Prostate gland (tissue), 2 donors: ENCODE measurements at regions not wholly inside any gene's neighbourhood (a gene's known extent, or its start where the extent isn't known, plus 50 kb on each side); places are given as distances from the start of the nearest gene placed in this dataset.

Experiments used
- DNase-seq: peaks from one replicate; pipeline ENCODE4 v3.0.0-alpha.2; 2019; ENCODE audit warnings: low spot score
- H3K27ac ChIP-seq, 2 donors: fragments of 200-600 bp; sonication (generic); 2 replicates each; pipeline ENCODE4 v1.5.1; 2017 to 2019
- H3K27me3 ChIP-seq: fragments of 200-600 bp; sonication (generic); replicated peaks from 2 replicates; pipeline ENCODE4 v1.5.1; 2019; ENCODE audit not compliant: insufficient read depth
- H3K36me3 ChIP-seq, 2 donors: fragments of 200-600 bp; sonication (generic); 1 replicate in 1 of 2; 2 replicates in 1 of 2; pipeline versions ENCODE4 v1.5.1 to v1.8.1; 2017 to 2019
- H3K4me1 ChIP-seq: fragments of 200-600 bp; sonication (generic); replicated peaks from 2 replicates; pipeline ENCODE4 v1.5.1; 2019
- H3K4me3 ChIP-seq, 2 donors: fragments of 200-600 bp; sonication (generic); 2 replicates each; pipeline ENCODE4 v1.5.1; 2017 to 2019
- H3K9me3 ChIP-seq: fragments of 200-600 bp; sonication (generic); 2 replicates; pipeline ENCODE4 v1.5.1; 2017
- CTCF ChIP-seq, 4 experiments: fragments of 200-600 bp in 2 of 4; fragments of 450-650 bp in 2 of 4; sonication (generic) in 2 of 4; IDR thresholded peaks; 1 replicate in 3 of 4; 2 replicates in 1 of 4; pipeline ENCODE4 v1.5.1; 2016 to 2019; ENCODE audit warnings: antibody characterized with exemption in 4 of 4, mild to moderate bottlenecking in 2 of 4, moderate library complexity in 2 of 4
- POLR2A ChIP-seq: fragments of 450-650 bp; IDR thresholded peaks from one replicate; pipeline ENCODE4 v1.6.1; 2016; ENCODE audit warnings: antibody characterized with exemption, mild to moderate bottlenecking
- POLR2AphosphoS5 ChIP-seq: sonication (generic); formaldehyde crosslinking; IDR thresholded peaks from one replicate; pipeline ENCODE4 v1.6.1; 2017; ENCODE audit warnings: antibody characterized with exemption
- WGBS: methylation state at CpG from one replicate; pipeline ENCODE4 v1.1.5; 2018; 5-methylcytosine and 5-hydroxymethylcytosine counted together
- intact Hi-C: fragments of 100-400 bp; cut with DNase I; formaldehyde crosslinking; loops from one replicate; pipeline ENCODE4 v1.14.2; 2022

DNA sequence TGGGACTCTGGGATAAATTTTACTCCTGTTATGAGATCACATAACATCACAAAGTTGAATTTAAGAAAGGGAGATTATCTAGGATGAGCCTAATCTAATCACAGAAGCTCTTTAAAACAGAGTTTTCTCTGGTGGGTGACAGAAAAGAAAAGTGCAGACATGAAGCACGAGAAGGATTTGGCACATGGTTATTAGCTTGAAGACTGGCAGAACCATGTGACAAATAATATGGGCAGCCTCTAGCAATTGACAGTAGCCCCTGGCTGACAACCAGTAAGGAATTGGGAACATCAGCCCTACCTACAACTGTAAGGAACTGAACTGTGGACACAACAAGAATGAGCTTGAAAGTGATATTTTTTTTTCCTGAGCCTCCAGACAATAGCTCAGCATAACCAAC is 243.1 kb downstream of the HTR1A start:
- Histone ChIP-seq H3K9me3 (no peaks in the 10 kb centered on the region), H3K4me3 (no peak overlapping the region), H3K27ac (no peak overlapping the region), H3K27me3 (no peaks in the 10 kb centered on the region), H3K36me3 (no peaks in the 10 kb centered on the region), H3K4me1 (no peaks in the 10 kb centered on the region)
- TF ChIP-seq CTCF (IDR thresholded peaks at IDR 0.05) (no peak), POLR2A (no peak), POLR2AphosphoS5 (no peak)
- intact Hi-C loops: no loop called here
- 66% methylated on average over 1 of the region's 1 CpG for WGBS
- no peak for DNase-seq

DNA sequence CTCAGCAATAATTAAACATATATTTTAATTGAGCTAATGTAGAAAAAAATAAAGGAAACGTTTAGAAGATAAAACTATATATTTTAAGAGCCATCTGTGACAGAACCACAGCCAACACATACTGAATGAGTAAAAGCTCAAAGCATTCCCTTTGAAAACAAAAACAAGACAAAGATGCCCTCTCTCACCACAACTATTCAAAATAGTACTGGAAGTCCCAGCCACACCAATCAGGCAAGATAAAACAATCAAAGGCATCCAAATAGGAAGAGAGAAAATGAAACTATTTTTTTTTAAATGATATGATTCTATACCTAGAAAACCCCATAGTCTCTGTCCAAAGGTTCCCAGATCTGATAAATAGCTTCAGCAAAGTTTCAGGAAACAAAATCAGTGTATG is 262.0 kb downstream of the HTR1A start:
- Histone ChIP-seq H3K27ac (no peak overlapping the region), H3K4me1 (no peaks in the 10 kb centered on the region), H3K27me3 (no peaks in the 10 kb centered on the region), H3K36me3 (no peaks in the 10 kb centered on the region), H3K9me3 (no peaks in the 10 kb centered on the region), H3K4me3 (no peak overlapping the region)
- no peak for TF ChIP-seq POLR2A
- no peak for TF ChIP-seq CTCF (IDR thresholded peaks at IDR 0.05)
- no peak for TF ChIP-seq POLR2AphosphoS5
- WGBS: 34% methylated on average over 1 of the region's 1 CpG
- intact Hi-C loops: no loop called here
- no peak for DNase-seq

DNA sequence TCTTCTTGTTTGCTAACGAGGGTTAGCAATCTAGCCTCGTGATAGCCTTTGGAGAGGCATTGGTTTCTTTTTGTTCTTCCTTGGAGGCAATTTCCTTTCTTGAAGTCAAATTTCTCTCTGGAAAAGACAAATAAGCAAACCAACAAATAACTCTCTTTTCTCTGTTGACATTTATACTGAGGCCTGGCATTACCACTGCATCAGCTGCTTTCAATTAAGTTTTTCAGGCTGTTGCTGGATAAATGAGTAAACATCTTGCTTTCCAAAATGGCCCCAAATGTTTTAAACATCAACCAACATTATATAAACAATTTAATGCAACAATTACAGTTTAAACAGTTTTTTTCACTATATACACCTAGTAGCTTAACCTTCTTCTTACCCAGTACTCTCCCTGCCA is 264.4 kb downstream of the HTR1A start:
- no peaks in the 10 kb centered on the region for H3K9me3 ChIP-seq
- H3K36me3 ChIP-seq: no peaks in the 10 kb centered on the region
- H3K4me1 ChIP-seq: no peaks in the 10 kb centered on the region
- no peak for TF ChIP-seq POLR2AphosphoS5
- no peak for TF ChIP-seq CTCF (IDR thresholded peaks at IDR 0.05)
- TF ChIP-seq POLR2A: no peak
- H3K27me3 ChIP-seq: no peaks in the 10 kb centered on the region
- 67% methylated on average over 2 of the region's 2 CpGs for WGBS
- intact Hi-C loops: no loop called here
- no peak overlapping the region for H3K4me3 ChIP-seq
- no peak for DNase-seq
- no peak overlapping the region for H3K27ac ChIP-seq

DNA sequence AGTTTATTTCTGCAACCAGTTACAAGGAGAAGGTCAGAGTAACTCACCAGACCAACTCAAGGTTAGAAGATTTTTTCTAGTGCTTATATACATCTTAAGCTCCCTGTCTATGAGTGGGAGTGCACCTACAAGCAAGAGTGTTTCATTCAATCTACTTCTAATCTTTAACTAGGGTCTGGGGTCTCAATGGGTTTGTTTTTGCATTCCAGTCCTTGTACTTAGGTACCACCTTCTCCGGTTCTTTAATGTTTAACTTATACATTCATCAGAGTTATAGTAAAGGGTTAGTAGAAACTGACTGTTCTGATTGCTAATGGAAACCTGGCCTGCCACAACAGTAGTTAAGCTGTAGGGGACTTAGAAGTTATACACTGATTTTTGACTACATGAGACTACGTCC is 271.7 kb downstream of the HTR1A start:
- DNase-seq: no peak
- intact Hi-C loops: no loop called here
- H3K27me3 ChIP-seq: no peaks in the 10 kb centered on the region
- H3K4me3 ChIP-seq: no peak overlapping the region
- no peaks in the 10 kb centered on the region for H3K9me3 ChIP-seq
- no peak overlapping the region for H3K27ac ChIP-seq
- H3K36me3 ChIP-seq: no peaks in the 10 kb centered on the region
- no peaks in the 10 kb centered on the region for H3K4me1 ChIP-seq
- WGBS: 39% methylated on average over 2 of the region's 2 CpGs
- TF ChIP-seq CTCF (IDR thresholded peaks at IDR 0.05) (no peak), POLR2AphosphoS5 (no peak), POLR2A (no peak)

- Histone ChIP-seq H3K36me3 (no peaks in the 10 kb centered on the region), H3K4me3 (no peak overlapping the region), H3K27ac (no peak overlapping the region), H3K4me1 (no peaks in the 10 kb centered on the region), H3K9me3 (no peaks in the 10 kb centered on the region), H3K27me3 (no peaks in the 10 kb centered on the region)
- 86% methylated on average over 6 of the region's 6 CpGs for WGBS
- intact Hi-C loops: no loop called here
- no peak for DNase-seq
- no peak for TF ChIP-seq POLR2AphosphoS5
- TF ChIP-seq CTCF (IDR thresholded peaks at IDR 0.05): no peak
- no peak for TF ChIP-seq POLR2A
Observed at GRCh38 chr5:63687854-63688516, 274.3 kb downstream of the HTR1A start.
